ENCODE measurements at regions not wholly inside any gene's neighbourhood (a gene's known extent, or its start where the extent isn't known, plus 50 kb on each side); places are given as distances from the start of the nearest gene placed in this dataset.

DNA sequence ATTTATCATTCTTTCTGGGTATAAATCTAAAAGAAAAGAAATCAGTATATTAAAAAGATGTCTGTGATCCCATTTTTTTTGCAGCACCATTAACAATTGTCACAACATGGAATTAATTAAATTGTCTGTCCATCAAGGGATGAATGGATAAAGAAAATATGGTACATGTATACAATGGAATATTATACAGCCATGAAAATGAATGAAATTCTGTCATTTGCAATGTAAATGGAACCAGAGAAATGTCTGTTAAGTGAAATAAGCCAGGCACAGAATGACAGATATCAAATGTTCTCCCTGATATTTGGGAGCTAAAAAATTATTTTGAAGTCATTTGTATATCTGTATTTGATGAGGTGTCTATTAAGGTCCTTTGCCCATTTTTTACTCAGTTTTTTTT, 77.1 kb upstream of the NDST4 start:
- TF ChIP-seq, protein P1, sequence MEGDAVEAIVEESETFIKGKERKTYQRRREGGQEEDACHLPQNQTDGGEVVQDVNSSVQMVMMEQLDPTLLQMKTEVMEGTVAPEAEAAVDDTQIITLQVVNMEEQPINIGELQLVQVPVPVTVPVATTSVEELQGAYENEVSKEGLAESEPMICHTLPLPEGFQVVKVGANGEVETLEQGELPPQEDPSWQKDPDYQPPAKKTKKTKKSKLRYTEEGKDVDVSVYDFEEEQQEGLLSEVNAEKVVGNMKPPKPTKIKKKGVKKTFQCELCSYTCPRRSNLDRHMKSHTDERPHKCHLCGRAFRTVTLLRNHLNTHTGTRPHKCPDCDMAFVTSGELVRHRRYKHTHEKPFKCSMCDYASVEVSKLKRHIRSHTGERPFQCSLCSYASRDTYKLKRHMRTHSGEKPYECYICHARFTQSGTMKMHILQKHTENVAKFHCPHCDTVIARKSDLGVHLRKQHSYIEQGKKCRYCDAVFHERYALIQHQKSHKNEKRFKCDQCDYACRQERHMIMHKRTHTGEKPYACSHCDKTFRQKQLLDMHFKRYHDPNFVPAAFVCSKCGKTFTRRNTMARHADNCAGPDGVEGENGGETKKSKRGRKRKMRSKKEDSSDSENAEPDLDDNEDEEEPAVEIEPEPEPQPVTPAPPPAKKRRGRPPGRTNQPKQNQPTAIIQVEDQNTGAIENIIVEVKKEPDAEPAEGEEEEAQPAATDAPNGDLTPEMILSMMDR (conservative IDR thresholded peaks at IDR 0.05; ENCODE audit: low read length), result no peak
- no peak for TF ChIP-seq EZH2phosphoT487 (IDR thresholded peaks at IDR 0.05; ENCODE audit: borderline replicate concordance)
